HEK293 (cell line): ENCODE measurements at regions not wholly inside any gene's neighbourhood (a gene's known extent, or its start where the extent isn't known, plus 50 kb on each side); places are given as distances from the start of the nearest gene placed in this dataset.
A peak's percentile ranks its signal among the peaks of the same experiment; 100 is the strongest.

Source experiments
- CTCF ChIA-PET: fragments of 350-600 bp; formaldehyde crosslinking; extraction: SDS; loops from one replicate; lab custom pipeline; 2021; ENCODE audit warnings: antibody characterized with exemption; lab: Yijun Ruan, JAX
- POLR2A ChIA-PET: fragments of 300-600 bp; formaldehyde crosslinking; extraction: SDS; loops from one replicate; lab custom pipeline; 2020; ENCODE audit warnings: antibody characterized with exemption, inconsistent platforms; lab: Yijun Ruan, JAX
- H3K27ac ChIP-seq: fragments of 200-500 bp; sonication (Bioruptor generic); 2 replicates; pipeline ENCODE4 v1.5.1; 2014; ENCODE audit warnings: low read depth, low read length, control low read depth, inconsistent platforms; ENCODE audit errors: extremely low read depth
- H3K36me3 ChIP-seq, 2 experiments: fragments of 200-500 bp in 1 of 2; sonication (Bioruptor generic) in 1 of 2; 1 replicate in 1 of 2; 2 replicates in 1 of 2; pipeline ENCODE4 v1.5.1; 2014 to 2017; ENCODE audit warnings: inconsistent platforms in 2 of 2, low read length in 2 of 2; ENCODE audit not compliant: control insufficient read depth in 2 of 2, insufficient read depth in 1 of 2
- H3K4me1 ChIP-seq: fragments of 200-500 bp; sonication (Bioruptor generic); 2 replicates; pipeline ENCODE4 v1.5.1; 2014; ENCODE audit warnings: mild to moderate bottlenecking, low read length, inconsistent platforms; ENCODE audit not compliant: control insufficient read depth, insufficient read depth
- H3K4me3 ChIP-seq: 2 replicates; pipeline ENCODE4 v1.5.1; 2011; ENCODE audit warnings: low read depth, mild to moderate bottlenecking, control low read depth, low read length, moderate library complexity
- H3K9me3 ChIP-seq: fragments of 200-500 bp; sonication (Bioruptor generic); 2 replicates; pipeline ENCODE4 v1.5.1; 2014; ENCODE audit warnings: low read depth, low read length, inconsistent platforms; ENCODE audit not compliant: control insufficient read depth, insufficient read depth
- ATF2 ChIP-seq: fragments of 450-650 bp; formaldehyde crosslinking; IDR thresholded peaks from 2 replicates; pipeline ENCODE4 v1.5.1; 2016; ENCODE audit warnings: missing biosample characterization, missing genetic modification characterization, low read depth
- BCL6B ChIP-seq: fragments of 450-650 bp; formaldehyde crosslinking; IDR thresholded peaks from 2 replicates; pipeline ENCODE4 v1.5.1; 2017; ENCODE audit warnings: missing biosample characterization, missing genetic modification characterization
- KLF8 ChIP-seq: fragments of 450-650 bp; formaldehyde crosslinking; IDR thresholded peaks from 2 replicates; pipeline ENCODE4 v1.5.1; 2016; ENCODE audit warnings: missing biosample characterization, missing genetic modification characterization
- MZF1 ChIP-seq: fragments of 450-650 bp; formaldehyde crosslinking; IDR thresholded peaks from 2 replicates; pipeline ENCODE4 v1.5.1; 2017; ENCODE audit warnings: missing biosample characterization, missing genetic modification characterization, borderline replicate concordance
- PATZ1 ChIP-seq: fragments of 450-650 bp; formaldehyde crosslinking; IDR thresholded peaks from 2 replicates; pipeline ENCODE4 v1.5.1; 2016; ENCODE audit warnings: missing biosample characterization, missing genetic modification characterization
- SETDB1 ChIP-seq: IDR thresholded peaks from one replicate; pipeline ENCODE4 v1.6.1; 2017; ENCODE audit warnings: mild to moderate bottlenecking, low read length, moderate library complexity, mixed read lengths; ENCODE audit not compliant: insufficient read length
- ZBTB21 ChIP-seq: fragments of 450-650 bp; formaldehyde crosslinking; IDR thresholded peaks from 2 replicates; pipeline ENCODE4 v1.5.1; 2017; ENCODE audit warnings: missing biosample characterization, missing genetic modification characterization
- ZNF148 ChIP-seq: fragments of 450-650 bp; formaldehyde crosslinking; IDR thresholded peaks from 2 replicates; pipeline ENCODE4 v1.5.0; 2017; ENCODE audit warnings: missing biosample characterization, missing genetic modification characterization, borderline replicate concordance
- ZNF362 ChIP-seq: fragments of 450-650 bp; formaldehyde crosslinking; IDR thresholded peaks from 2 replicates; pipeline ENCODE4 v1.5.1; 2016; ENCODE audit warnings: missing biosample characterization, missing genetic modification characterization
- ZNF629 ChIP-seq: fragments of 450-650 bp; formaldehyde crosslinking; IDR thresholded peaks from 2 replicates; pipeline ENCODE4 v1.5.1; 2017; ENCODE audit warnings: missing biosample characterization, missing genetic modification characterization
- ZNF664 ChIP-seq: fragments of 450-650 bp; formaldehyde crosslinking; IDR thresholded peaks from 2 replicates; pipeline ENCODE4 v1.5.1; 2016; ENCODE audit warnings: missing biosample characterization, missing genetic modification characterization

- CTCF ChIA-PET = interaction anchor here (0.6 to 2.2 kb wide), 6 partner anchors 10 to 171 kb away, joined by 3 to 8 read pairs (median 3); no protein-coding TSS in a partner anchor
- POLR2A ChIA-PET = no interaction called here
- H3K9me3 ChIP-seq = no peaks in the 10 kb centered on the region
- peaks cover 10% of the 10 kb centered on the region for H3K4me1 ChIP-seq
- TF ChIP-seq PATZ1 (tag by site-specific recombination) (no peak), ZNF362 (tag by site-specific recombination) (0 out of 2 replicates have a peak, but pooled peaks have one; percentile 11), ATF2 (tag by site-specific recombination) (peak; percentile 71; the same call in 1 of the 2 replicates), ZBTB21 (0 out of 2 replicates have a peak, but pooled peaks have one; percentile 27), BCL6B (tag by site-specific recombination) (no peak), ZNF148 (no peak), ZNF629 (peak; percentile 61)
- H3K27ac ChIP-seq = no peak overlapping the region
- H3K4me3 ChIP-seq = no peak overlapping the region
- H3K36me3 ChIP-seq = no peaks in the 10 kb centered on the region
Measured at GRCh38 chr10:61608255-61609033, 54.3 kb upstream of the CABCOCO1 start.

- Histone ChIP-seq H3K36me3 (no peaks in the 10 kb centered on the region), H3K27ac (no peak overlapping the region), H3K4me3 (no peak overlapping the region), H3K4me1 (peaks cover 4% of the 10 kb centered on the region), H3K9me3 (no peaks in the 10 kb centered on the region)
- ChIA-PET CTCF (interaction anchor here (0.5 to 2.2 kb wide), 26 partner anchors 9 to 1260 kb away, joined by 3 to 14 read pairs (median 3); no protein-coding TSS in a partner anchor), POLR2A (no interaction called here)
- TF ChIP-seq MZF1 (tag by site-specific recombination) (no peak), ZNF664 (tag by site-specific recombination) (no peak), SETDB1 (no peak), KLF8 (tag by site-specific recombination) (no peak)
Measured at GRCh38 chr10:61606959-61607907, 55.5 kb upstream of the CABCOCO1 start.
